GM18498 (cell line): ENCODE measurements at regions not wholly inside any gene's neighbourhood (a gene's known extent, or its start where the extent isn't known, plus 50 kb on each side); places are given as distances from the start of the nearest gene placed in this dataset.

Source experiments
- ATAC-seq: cut with Tn5 transposase; IDR thresholded peaks from one replicate; pipeline ENCODE4 v1.9.1; 2021; ENCODE audit warnings: mild to moderate bottlenecking, moderate library complexity; ENCODE audit not compliant: unreplicated experiment

- no peak for ATAC-seq
These were observed 86.1 kb upstream of the CD83 start for GRCh38 chr6:14031516-14031915.

GRCh38 chr6:14035071-14035847, 82.3 kb upstream of the CD83 start:
- ATAC-seq = no peak

GRCh38 chr6:14035874-14036273, 81.7 kb upstream of the CD83 start:
- ATAC-seq = no peak

- no peak for ATAC-seq
These were observed 80.7 kb upstream of the CD83 start for GRCh38 chr6:14036911-14037310.

GRCh38 chr6:14037402-14038277, 79.9 kb upstream of the CD83 start:
- no peak for ATAC-seq

- ATAC-seq = no peak
These were observed 78.8 kb upstream of the CD83 start for GRCh38 chr6:14038467-14039437.

GRCh38 chr6:14040042-14040441, 77.5 kb upstream of the CD83 start:
- no peak for ATAC-seq

- no peak for ATAC-seq
These were observed 71.0 kb upstream of the CD83 start for GRCh38 chr6:14046476-14047068.

GRCh38 chr6:14047151-14047740, 70.3 kb upstream of the CD83 start:
- no peak for ATAC-seq

GRCh38 chr6:14048837-14049236, 68.7 kb upstream of the CD83 start:
- ATAC-seq = no peak

- no peak for ATAC-seq
These were observed 66.2 kb upstream of the CD83 start for GRCh38 chr6:14051355-14051754.

- ATAC-seq = no peak
These were observed 63.8 kb upstream of the CD83 start for GRCh38 chr6:14053811-14054210.

GRCh38 chr6:14055541-14055940, 62.0 kb upstream of the CD83 start:
- no peak for ATAC-seq

- ATAC-seq = no peak
These were observed 59.4 kb upstream of the CD83 start for GRCh38 chr6:14058029-14058695.

GRCh38 chr6:14058735-14059134, 58.8 kb upstream of the CD83 start:
- ATAC-seq = no peak

- no peak for ATAC-seq
These were observed 57.7 kb upstream of the CD83 start for GRCh38 chr6:14059791-14060436.

GRCh38 chr6:14060971-14061370, 56.6 kb upstream of the CD83 start:
- ATAC-seq = no peak

GRCh38 chr6:14061643-14062042, 55.9 kb upstream of the CD83 start:
- no peak for ATAC-seq

- no peak for ATAC-seq
These were observed 55.1 kb upstream of the CD83 start for GRCh38 chr6:14062345-14063029.
